HCT116 (cell line): ENCODE measurements at regions not wholly inside any gene's neighbourhood (a gene's known extent, or its start where the extent isn't known, plus 50 kb on each side); places are given as distances from the start of the nearest gene placed in this dataset.

Source experiments
- ATAC-seq: fragments of 200-7000 bp; cut with Tn5 transposase; 2 replicates; pipeline ENCODE4 v1.9.1; 2020; ENCODE audit warnings: mild to moderate bottlenecking, moderate library complexity
- BruUV-seq: library from RNA; stranded (reverse); fragments of 400-500 nt; replicated peaks from 2 replicates; lab custom pipeline; 2021; lab: Mats Ljungman, UMichigan
- CTCF ChIA-PET: fragments of 300-600 bp; sonication (Branson Sonifier 250); formaldehyde crosslinking; loops from one replicate; lab custom pipeline; 2021; ENCODE audit warnings: antibody characterized with exemption; lab: Charles Lee
- POLR2A ChIA-PET: fragments of 300-600, 350-600 bp; sonication (Branson Sonifier 250); formaldehyde crosslinking; loops from one replicate; lab custom pipeline; 2021; ENCODE audit warnings: antibody characterized with exemption; lab: Charles Lee
- RAD21 ChIA-PET, 2 experiments: fragments of 300-600 bp; sonication (Branson Sonifier 250); formaldehyde crosslinking; loops; one replicate each; lab custom pipeline; 2023; ENCODE audit warnings: low total read pairs in 2 of 2; ENCODE audit not compliant: uncharacterized antibody in 2 of 2, unreplicated experiment in 2 of 2, low non-redundant PET in 1 of 2; lab: Charles Lee
- DNase-seq: peaks from one replicate; pipeline ENCODE4 v3.0.0-alpha.2; 2010; ENCODE audit warnings: low read depth, low spot score
- H2AFZ ChIP-seq: fragments of 200-600 bp; shearing (Covaris generic), sonication (generic); 2 replicates; pipeline ENCODE4 v1.6.1; 2017; ENCODE audit warnings: low read depth, mixed run types, mixed read lengths, antibody characterized with exemption, low read length; ENCODE audit not compliant: poor library complexity, severe bottlenecking
- H3K27ac ChIP-seq: 2 replicates; pipeline ENCODE4 v1.5.1; 2012; ENCODE audit warnings: low read depth, low read length
- H3K27me3 ChIP-seq: fragments of 200-600 bp; sonication (generic); 2 replicates; pipeline ENCODE4 v1.6.1; 2016; ENCODE audit warnings: mixed run types, low read length, mixed read lengths; ENCODE audit not compliant: insufficient read depth
- H3K36me3 ChIP-seq, 2 experiments: fragments of 200-500 bp in 1 of 2; fragments of 200-600 bp in 1 of 2; sonication (Bioruptor generic) in 1 of 2; sonication (generic) in 1 of 2; 2 replicates each; pipeline versions ENCODE4 v1.5.1 to v1.6.1; 2014 to 2016; ENCODE audit warnings: low read length in 2 of 2, inconsistent platforms in 1 of 2, mixed read lengths in 1 of 2, mixed run types in 1 of 2; ENCODE audit not compliant: insufficient read depth in 2 of 2, control insufficient read depth in 1 of 2
- H3K4me1 ChIP-seq, 2 experiments: fragments of 200-600 bp in 1 of 2; sonication (generic) in 1 of 2; 2 replicates each; pipeline versions ENCODE4 v1.5.1 to v1.6.1; 2012 to 2017; ENCODE audit warnings: low read length in 2 of 2, inconsistent platforms in 1 of 2, mild to moderate bottlenecking in 1 of 2, mixed read lengths in 1 of 2, mixed run types in 1 of 2, moderate library complexity in 1 of 2; ENCODE audit not compliant: insufficient read depth in 2 of 2, control insufficient read depth in 1 of 2
- H3K4me2 ChIP-seq: fragments of 200-600 bp; sonication (generic); 2 replicates; pipeline ENCODE4 v1.6.1; 2017; ENCODE audit warnings: mixed run types, low read length, mixed read lengths
- H3K4me3 ChIP-seq, 2 experiments: fragments of 200-600 bp in 1 of 2; sonication (generic) in 1 of 2; replicated peaks in 1 of 2; 2 replicates each; pipeline ENCODE4 v1.5.1; 2011 to 2016; ENCODE audit warnings: low read length in 2 of 2, control low read depth in 1 of 2, low read depth in 1 of 2, mild to moderate bottlenecking in 1 of 2, mixed read lengths in 1 of 2, mixed run types in 1 of 2
- H3K79me2 ChIP-seq: fragments of 200-600 bp; sonication (generic); 2 replicates; pipeline ENCODE4 v1.6.1; 2017; ENCODE audit warnings: mild to moderate bottlenecking, mixed run types, low read length, moderate library complexity, mixed read lengths; ENCODE audit not compliant: insufficient read depth
- H3K9ac ChIP-seq: fragments of 200-600 bp; sonication (generic); 2 replicates; pipeline ENCODE4 v1.6.1; 2016; ENCODE audit warnings: low read length, mixed read lengths
- H3K9me2 ChIP-seq: fragments of 200-600 bp; sonication (generic), shearing (Covaris generic); 2 replicates; pipeline ENCODE4 v1.6.1; 2017; ENCODE audit warnings: mixed run types, mild to moderate bottlenecking, moderate library complexity; ENCODE audit not compliant: insufficient read depth
- H3K9me3 ChIP-seq, 2 experiments: fragments of 200-500 bp in 1 of 2; fragments of 200-600 bp in 1 of 2; sonication (Bioruptor generic) in 1 of 2; sonication (generic) in 1 of 2; 2 replicates each; pipeline ENCODE4 v1.6.1; 2014 to 2017; ENCODE audit warnings: low read length in 2 of 2, mixed read lengths in 2 of 2, inconsistent platforms in 1 of 2, low read depth in 1 of 2, mild to moderate bottlenecking in 1 of 2, mixed run types in 1 of 2, moderate library complexity in 1 of 2; ENCODE audit not compliant: control insufficient read depth in 1 of 2, insufficient read depth in 1 of 2
- H4K20me1 ChIP-seq: fragments of 200-600 bp; sonication (generic), shearing (Covaris generic); 2 replicates; pipeline ENCODE4 v1.6.1; 2017; ENCODE audit warnings: mixed run types, mild to moderate bottlenecking, moderate library complexity; ENCODE audit not compliant: insufficient read depth
- CBX3 ChIP-seq: IDR thresholded peaks from 2 replicates; pipeline ENCODE4 v1.6.1; 2012; ENCODE audit warnings: low read depth
- CEBPB ChIP-seq: IDR thresholded peaks from 2 replicates; pipeline ENCODE4 v1.6.1; 2012; ENCODE audit warnings: low read depth
- EGR1 ChIP-seq: IDR thresholded peaks from 2 replicates; pipeline ENCODE4 v1.6.1; 2012; ENCODE audit warnings: low read depth
- ELF1 ChIP-seq: IDR thresholded peaks from 2 replicates; pipeline ENCODE4 v1.6.1; 2012; ENCODE audit warnings: low read depth, borderline replicate concordance
- EZH2 ChIP-seq: fragments of 200-600 bp; sonication (generic); IDR thresholded peaks from 2 replicates; pipeline ENCODE4 v1.6.1; 2017; ENCODE audit warnings: antibody characterized with exemption, mixed run types
- EZH2phosphoT487 ChIP-seq: fragments of 200-600 bp; IDR thresholded peaks from 2 replicates; pipeline ENCODE4 v1.6.1; 2018; ENCODE audit warnings: antibody characterized with exemption, borderline replicate concordance
- FOSL1 ChIP-seq: IDR thresholded peaks from 2 replicates; pipeline ENCODE4 v1.6.1; 2012; ENCODE audit warnings: low read depth
- JUND ChIP-seq: IDR thresholded peaks from 2 replicates; pipeline ENCODE4 v1.6.1; 2012
- MAX ChIP-seq: IDR thresholded peaks from 2 replicates; pipeline ENCODE4 v1.6.1; 2012
- POLR2A ChIP-seq: IDR thresholded peaks from 2 replicates; pipeline ENCODE4 v1.7.0; 2011; ENCODE audit warnings: borderline replicate concordance; ENCODE audit not compliant: insufficient read depth, insufficient read length; ENCODE audit errors: extremely low read depth
- RAD21 ChIP-seq: IDR thresholded peaks from 2 replicates; pipeline ENCODE4 v1.6.1; 2012; ENCODE audit warnings: low read depth, mild to moderate bottlenecking
- REST ChIP-seq: IDR thresholded peaks from 2 replicates; pipeline ENCODE4 v1.6.1; 2012; ENCODE audit warnings: low read depth
- SIN3A ChIP-seq: IDR thresholded peaks from 2 replicates; pipeline ENCODE4 v1.6.1; 2012; ENCODE audit warnings: low read depth
- SP1 ChIP-seq: IDR thresholded peaks from 2 replicates; pipeline ENCODE4 v1.6.1; 2012; ENCODE audit warnings: low read depth
- SRF ChIP-seq: IDR thresholded peaks from 2 replicates; pipeline ENCODE4 v1.6.1; 2012; ENCODE audit warnings: low read depth
- TCF7L2 ChIP-seq: IDR thresholded peaks from 2 replicates; pipeline ENCODE4 v1.7.0; 2011; ENCODE audit warnings: borderline replicate concordance, inconsistent platforms; ENCODE audit not compliant: insufficient read depth, insufficient read length; ENCODE audit errors: extremely low read depth
- YY1 ChIP-seq: IDR thresholded peaks from 2 replicates; pipeline ENCODE4 v1.6.1; 2011; ENCODE audit warnings: low read length, low read depth, moderate library complexity, mild to moderate bottlenecking; ENCODE audit not compliant: insufficient replicate concordance; ENCODE audit errors: extremely low read depth
- ZBTB33 ChIP-seq: IDR thresholded peaks from 2 replicates; pipeline ENCODE4 v1.6.1; 2011; ENCODE audit warnings: mild to moderate bottlenecking, low read length, moderate library complexity; ENCODE audit not compliant: insufficient replicate concordance; ENCODE audit errors: extremely low read depth
- ZFX ChIP-seq: fragments of 450-650 bp; IDR thresholded peaks from 2 replicates; pipeline ENCODE4 v1.6.1; 2017
- ZNF274 ChIP-seq: fragments of 200-500 bp; sonication (Bioruptor generic); IDR thresholded peaks from 2 replicates; pipeline ENCODE4 v1.6.1; 2014; ENCODE audit warnings: mild to moderate bottlenecking, low read depth, low read length, inconsistent platforms
- intact Hi-C: fragments of 100-400 bp; cut with micrococcal nuclease; formaldehyde crosslinking; loops from 2 replicates; pipeline ENCODE4 v1.10.0; 2022

GRCh38 chr9:79255651-79256260 lies 316.0 kb upstream of the TLE4 start:
- Histone ChIP-seq H3K4me1 (no peaks in the 10 kb centered on the region), H3K9ac (no peak overlapping the region), H3K27ac (no peak overlapping the region), H4K20me1 (no peaks in the 10 kb centered on the region), H3K36me3 (no peaks in the 10 kb centered on the region), H3K27me3 (0 out of 2 replicates have a peak, but pooled peaks cover 8% of the 10 kb centered on the region), H3K9me3 (no peaks in the 10 kb centered on the region), H3K9me2 (no peaks in the 10 kb centered on the region), H3K4me2 (no peak overlapping the region), H2AFZ (no peak overlapping the region), H3K4me3 (no peak overlapping the region), H3K79me2 (no peaks in the 10 kb centered on the region)
- no peak for TF ChIP-seq REST
- TF ChIP-seq SRF, result no peak
- no peak for TF ChIP-seq ZBTB33
- no peak for TF ChIP-seq ZFX
- no peak for TF ChIP-seq CBX3
- no peak for TF ChIP-seq RAD21
- no peak for TF ChIP-seq JUND
- TF ChIP-seq CEBPB, result no peak
- TF ChIP-seq SP1, result no peak
- TF ChIP-seq ZNF274, result no peak
- TF ChIP-seq MAX, result no peak
- TF ChIP-seq ELF1, result no peak
- no peak for TF ChIP-seq EZH2
- no peak for TF ChIP-seq POLR2A
- no peak for TF ChIP-seq SIN3A
- TF ChIP-seq EZH2phosphoT487, result no peak
- TF ChIP-seq EGR1, result no peak
- TF ChIP-seq YY1, result no peak
- TF ChIP-seq FOSL1, result no peak
- no peak for TF ChIP-seq TCF7L2
- no TSS peak for BruUV-seq
- no peak for ATAC-seq
- intact Hi-C loops, result no loop called here
- RAD21 ChIA-PET, result no interaction called here
- CTCF ChIA-PET, result interaction anchor here (1.2 kb wide), 1 partner anchor 121 kb away, joined by 3 read pairs; no protein-coding TSS in a partner anchor
- POLR2A ChIA-PET, result no interaction called here
- DNase-seq, result no peak
